ENCODE measurements at regions not wholly inside any gene's neighbourhood (a gene's known extent, or its start where the extent isn't known, plus 50 kb on each side); places are given as distances from the start of the nearest gene placed in this dataset.

GRCh38 chr5:138631096-138631928, 56.1 kb upstream of the HSPA9 start:
- no peak for DNase-seq

GRCh38 chr5:138629392-138629791, 54.2 kb upstream of the HSPA9 start:
- peaks cover 0 to 8% (median 3%) of the 10 kb centered on the region in 4 donors for H3K4me1 ChIP-seq
- no peaks in the 10 kb centered on the region for H3K27me3 ChIP-seq
- intact Hi-C loops (cut with DNase I; ENCODE audit: low total_unique reads), result no loop called here
- H3K4me3 ChIP-seq, result no peak overlapping the region
- TF ChIP-seq POLR2AphosphoS5 (IDR thresholded peaks at IDR 0.05), result no peak
- no peak for TF ChIP-seq CTCF (IDR thresholded peaks at IDR 0.05)
- no peak for TF ChIP-seq EP300 (IDR thresholded peaks at IDR 0.05)
- TF ChIP-seq POLR2A (IDR thresholded peaks at IDR 0.05), result no peak
- H3K36me3 ChIP-seq, result no peaks in the 10 kb centered on the region
- 79 to 88% (median 79%) methylated on average over 3 of the region's 3 CpGs for WGBS, 5 donors
- H3K27ac ChIP-seq, result no peak overlapping the region
- no peak for DNase-seq
- H3K9me3 ChIP-seq, result no peaks in the 10 kb centered on the region

More at GRCh38 chr5:138631096-138631928, 56.1 kb upstream of the HSPA9 start:
- H3K27me3 ChIP-seq, result no peaks in the 10 kb centered on the region
- no peak overlapping the region for H3K4me3 ChIP-seq
- TF ChIP-seq POLR2AphosphoS5 (IDR thresholded peaks at IDR 0.05) (no peak), POLR2A (IDR thresholded peaks at IDR 0.05) (no peak), EP300 (IDR thresholded peaks at IDR 0.05) (no peak), CTCF (IDR thresholded peaks at IDR 0.05) (no peak)
- intact Hi-C loops (cut with DNase I; ENCODE audit: low total_unique reads), result no loop called here
- H3K27ac ChIP-seq, result no peak overlapping the region
- H3K9me3 ChIP-seq, result no peaks in the 10 kb centered on the region
- WGBS, 5 donors, result 79 to 96% (median 90%) methylated on average over 5 of the region's 5 CpGs
- no peaks in the 10 kb centered on the region for H3K36me3 ChIP-seq
- peaks cover 0 to 11% (median 4%) of the 10 kb centered on the region in 4 donors for H3K4me1 ChIP-seq

- no peak for DNase-seq
- Histone ChIP-seq H3K27ac (no peak overlapping the region), H3K4me1 (no peaks in the 10 kb centered on the region), H3K9me3 (no peaks in the 10 kb centered on the region), H3K4me3 (no peak overlapping the region), H3K36me3 (no peaks in the 10 kb centered on the region), H3K27me3 (no peaks in the 10 kb centered on the region)
- TF ChIP-seq POLR2AphosphoS5 (IDR thresholded peaks at IDR 0.05) (no peak), POLR2A (IDR thresholded peaks at IDR 0.05) (no peak), CTCF (IDR thresholded peaks at IDR 0.05) (no peak), EP300 (IDR thresholded peaks at IDR 0.05) (no peak)
- intact Hi-C loops (cut with DNase I; ENCODE audit: low total_unique reads), result no loop called here
- 84 to 96% (median 87%) methylated on average over 5 of the region's 5 CpGs for WGBS, 5 donors
Observed at GRCh38 chr5:138626333-138626944, 51.2 kb upstream of the HSPA9 start.

- no peaks in the 10 kb centered on the region for H3K36me3 ChIP-seq
- H3K4me1 ChIP-seq, result no peaks in the 10 kb centered on the region
- DNase-seq, result no peak
- intact Hi-C loops (cut with DNase I; ENCODE audit: low total_unique reads), result no loop called here
- H3K9me3 ChIP-seq, result no peaks in the 10 kb centered on the region
- TF ChIP-seq POLR2AphosphoS5 (IDR thresholded peaks at IDR 0.05) (no peak), POLR2A (IDR thresholded peaks at IDR 0.05) (no peak), EP300 (IDR thresholded peaks at IDR 0.05) (no peak)
- no peaks in the 10 kb centered on the region for H3K27me3 ChIP-seq
- 83 to 89% (median 89%) methylated on average over 6 of the region's 6 CpGs for WGBS, 5 donors
- H3K27ac ChIP-seq, result no peak overlapping the region
- H3K4me3 ChIP-seq, result no peak overlapping the region
Observed at GRCh38 chr5:138625134-138625533, 49.9 kb upstream of the HSPA9 start.

Measured in stomach (tissue), 8 donors.